ENCODE measurements at regions not wholly inside any gene's neighbourhood (a gene's known extent, or its start where the extent isn't known, plus 50 kb on each side); places are given as distances from the start of the nearest gene placed in this dataset.

DNA sequence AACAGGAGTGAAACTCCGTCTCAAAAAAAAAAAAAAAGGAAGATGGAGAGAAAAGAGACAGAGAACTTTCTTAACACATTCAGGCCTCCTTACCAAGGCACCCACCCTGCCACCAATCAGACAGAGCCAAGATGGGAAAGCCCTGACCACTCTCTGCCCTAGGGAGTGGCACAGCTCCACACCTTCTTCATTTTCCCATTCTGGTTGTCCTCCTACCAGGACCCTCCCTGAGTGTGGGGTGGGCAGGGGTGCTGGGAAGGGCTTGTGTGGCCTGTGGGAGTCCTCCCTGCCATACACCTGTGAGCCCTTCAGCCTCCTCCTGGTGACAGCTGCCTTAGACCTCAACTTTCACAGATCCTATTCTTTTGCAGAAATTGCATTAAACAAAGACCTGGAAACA is 513.6 kb downstream of the BCL11B start:
- peaks cover 81% of the 10 kb centered on the region for H3K9me3 ChIP-seq (ENCODE audit: low read length)
- no peaks in the 10 kb centered on the region for H3K4me1 ChIP-seq (ENCODE audit: insufficient read depth, low read length)
- H3K27me3 ChIP-seq (ENCODE audit: control insufficient read depth in 1 of 2, insufficient read depth in 2 of 2, low read length in 2 of 2) = no peaks in the 10 kb centered on the region
- intact Hi-C loops (cut with micrococcal nuclease; ENCODE audit: unreplicated experiment) = no loop called here
- in situ Hi-C loops (cut with HindIII; ENCODE audit: extremely low pct_ligation_motif_present, low pct_unique_long_range_greater_than_20kb) = no loop called here
- H4K20me1 ChIP-seq (ENCODE audit: insufficient read depth, low read length) = no peaks in the 10 kb centered on the region
- DNase-seq (ENCODE audit: low spot score) = no peak
- no peak overlapping the region for H3K9ac ChIP-seq (ENCODE audit: insufficient read depth, low read depth, low read length)
- no peak for TF ChIP-seq ARNT (IDR thresholded peaks at IDR 0.05)
- no peak for TF ChIP-seq ZNF142 (CRISPR knock-in tag; IDR thresholded peaks at IDR 0.05)
- no peak for TF ChIP-seq PHB2 (IDR thresholded peaks at IDR 0.05; ENCODE audit: partially characterized antibody)
- no peak for TF ChIP-seq ZNF552 (CRISPR knock-in tag; IDR thresholded peaks at IDR 0.05; ENCODE audit: borderline replicate concordance)
- TF ChIP-seq IKZF1 (IDR thresholded peaks at IDR 0.05) = no peak
- H2AFZ ChIP-seq (ENCODE audit: low read length) = no peak overlapping the region
- H3K4me3 ChIP-seq (replicated peaks in 1 of 3; ENCODE audit: insufficient read depth in 1 of 3, low read depth in 2 of 3, low read length in 3 of 3) = no peak overlapping the region
- no peak for FAIRE-seq
- ATAC-seq = no peak
- H3K4me2 ChIP-seq (ENCODE audit: low read depth, low read length) = no peak overlapping the region
- no peak overlapping the region for H3K27ac ChIP-seq (ENCODE audit: extremely low read length, insufficient read depth, low read length)
- BruUV-seq (replicated peaks) = no TSS peak
- ChIA-PET CTCF (ENCODE audit: low intra/inter-chr PET ratio, low total read pairs) (no interaction called here), POLR2A (no interaction called here)
- 0% methylated on average over 1 of the region's 1 CpG for WGBS (ENCODE audit: low lambda C conversion rate)
- no peaks in the 10 kb centered on the region for H3K36me3 ChIP-seq (replicated peaks in 1 of 2; ENCODE audit: control insufficient read depth in 1 of 2, insufficient read depth in 2 of 2, low read length in 2 of 2)
- no peaks in the 10 kb centered on the region for H3K79me2 ChIP-seq (ENCODE audit: insufficient read depth, low read length)

Measured in HepG2 (cell line).